Natural killer cell treated with Interleukin-12 subunit alpha and Interleukin-12 subunit beta and Interleukin-15 and Interleukin-18, amount 100 ng/mL, for 72 hours (primary cell): ENCODE measurements at regions not wholly inside any gene's neighbourhood (a gene's known extent, or its start where the extent isn't known, plus 50 kb on each side); places are given as distances from the start of the nearest gene placed in this dataset.
"Not testable (repeated sequence)": the region's sequence is repeated elsewhere in the genome, so short reads cannot be mapped to it uniquely, and the experiment has no call there.

ENCODE experiments used
- ATAC-seq, 2 donors: fragments of 150-1000 bp; cut with Tn5 transposase in 1 of 2; sonication (Bioruptor Pico), chemical (Tn5 transposase) in 1 of 2; 2 replicates each; pipeline ENCODE4 v1.10.0; 2021
- DNase-seq: peaks from one replicate; pipeline ENCODE4 v3.0.0; 2022; ENCODE audit warnings: low spot score
- H3K27ac Mint-ChIP-seq, 2 donors: 1 replicate in 1 of 2; 2 replicates in 1 of 2; pipeline ENCODE4 v1.8.0; 2022; ENCODE audit warnings: mixed read lengths in 2 of 2, mild to moderate bottlenecking in 1 of 2, moderate library complexity in 1 of 2
- H3K27me3 Mint-ChIP-seq, 2 donors: 1 replicate in 1 of 2; 2 replicates in 1 of 2; pipeline ENCODE4 v1.8.0; 2022; ENCODE audit warnings: mixed read lengths in 2 of 2
- H3K36me3 Mint-ChIP-seq: one replicate; pipeline ENCODE4 v1.8.0; 2022; ENCODE audit warnings: mixed read lengths
- H3K4me1 Mint-ChIP-seq, 2 donors: 1 replicate in 1 of 2; 2 replicates in 1 of 2; pipeline ENCODE4 v1.8.0; 2022; ENCODE audit warnings: low read depth in 2 of 2, mixed read lengths in 2 of 2, mild to moderate bottlenecking in 1 of 2
- H3K4me3 Mint-ChIP-seq: one replicate; pipeline ENCODE4 v1.8.0; 2022; ENCODE audit warnings: mixed read lengths
- H3K9me3 Mint-ChIP-seq: 2 replicates; pipeline ENCODE4 v1.8.0; 2022; ENCODE audit warnings: mixed read lengths

- ATAC-seq (no peak), DNase-seq (no peak)
- Mint-ChIP-seq H3K4me1 (no peaks in the 10 kb centered on the region), H3K36me3 (no peaks in the 10 kb centered on the region), H3K9me3 (no peaks in the 10 kb centered on the region), H3K27me3 (peaks cover 0 to 1% of the 10 kb centered on the region in 2 donors), H3K27ac (no peak overlapping the region), H3K4me3 (no peak overlapping the region)
Measured at GRCh38 chr3:13766128-13766527, 113.7 kb downstream of the WNT7A start.

- H3K27ac Mint-ChIP-seq, result no peak overlapping the region
- DNase-seq (no peak), ATAC-seq (no peak)
- H3K36me3 Mint-ChIP-seq, result no peaks in the 10 kb centered on the region
- H3K27me3 Mint-ChIP-seq, result peaks cover 5 to 10% of the 10 kb centered on the region in 2 donors
- no peaks in the 10 kb centered on the region for H3K4me1 Mint-ChIP-seq
- H3K9me3 Mint-ChIP-seq, result no peaks in the 10 kb centered on the region
- no peak overlapping the region for H3K4me3 Mint-ChIP-seq
Measured at GRCh38 chr3:13764161-13764560, 115.7 kb downstream of the WNT7A start.

GRCh38 chr3:13762906-13763305 lies 117.0 kb downstream of the WNT7A start:
- no peaks in the 10 kb centered on the region for H3K9me3 Mint-ChIP-seq
- no peak for DNase-seq

GRCh38 chr3:13750731-13751130 lies 129.1 kb downstream of the WNT7A start:
- no peak for DNase-seq

More at GRCh38 chr3:13762906-13763305, 117.0 kb downstream of the WNT7A start:
- Mint-ChIP-seq H3K36me3 (no peaks in the 10 kb centered on the region), H3K4me1 (no peaks in the 10 kb centered on the region), H3K4me3 (no peak overlapping the region), H3K27ac (no peak overlapping the region), H3K27me3 (peaks cover 9 to 18% of the 10 kb centered on the region in 2 donors)
- no peak for ATAC-seq

GRCh38 chr3:13750215-13750614 lies 129.7 kb downstream of the WNT7A start:
- Mint-ChIP-seq H3K4me1 (no peaks in the 10 kb centered on the region), H3K27me3 (peaks cover 12 to 14% of the 10 kb centered on the region in 2 donors), H3K9me3 (peaks cover 6% of the 10 kb centered on the region), H3K36me3 (no peaks in the 10 kb centered on the region), H3K4me3 (no peak overlapping the region), H3K27ac (no peak overlapping the region)
- ATAC-seq, result no peak
- no peak for DNase-seq

More at GRCh38 chr3:13750731-13751130, 129.1 kb downstream of the WNT7A start:
- H3K27me3 Mint-ChIP-seq, result peaks cover 12 to 14% of the 10 kb centered on the region in 2 donors
- peaks cover 2% of the 10 kb centered on the region for H3K36me3 Mint-ChIP-seq
- no peak overlapping the region for H3K4me3 Mint-ChIP-seq
- peaks cover 6% of the 10 kb centered on the region for H3K9me3 Mint-ChIP-seq
- H3K4me1 Mint-ChIP-seq, result no peaks in the 10 kb centered on the region
- H3K27ac Mint-ChIP-seq, result no peak overlapping the region
- ATAC-seq, result no peak

GRCh38 chr3:13749063-13749764 lies 130.7 kb downstream of the WNT7A start:
- H3K36me3 Mint-ChIP-seq, result no peaks in the 10 kb centered on the region
- peaks cover 15 to 18% of the 10 kb centered on the region in 2 donors for H3K27me3 Mint-ChIP-seq
- no peak for DNase-seq
- H3K9me3 Mint-ChIP-seq, result no peaks in the 10 kb centered on the region
- H3K4me1 Mint-ChIP-seq, result no peaks in the 10 kb centered on the region
- no peak for ATAC-seq
- no peak overlapping the region for H3K27ac Mint-ChIP-seq
- no peak overlapping the region for H3K4me3 Mint-ChIP-seq

GRCh38 chr3:13748276-13748879 lies 131.5 kb downstream of the WNT7A start:
- Mint-ChIP-seq H3K4me3 (no peak overlapping the region), H3K36me3 (no peaks in the 10 kb centered on the region), H3K4me1 (no peaks in the 10 kb centered on the region), H3K27ac (no peak overlapping the region), H3K9me3 (peaks cover 3% of the 10 kb centered on the region), H3K27me3 (peaks cover 20 to 26% of the 10 kb centered on the region in 2 donors)
- DNase-seq (no peak), ATAC-seq (no peak)

- H3K4me1 Mint-ChIP-seq, result no peaks in the 10 kb centered on the region
- peaks cover 20 to 32% of the 10 kb centered on the region in 2 donors for H3K27me3 Mint-ChIP-seq
- no peaks in the 10 kb centered on the region for H3K36me3 Mint-ChIP-seq
- H3K27ac Mint-ChIP-seq, result no peak overlapping the region
- DNase-seq (no peak), ATAC-seq (peak; percentile 8 to 45)
- no peak overlapping the region for H3K4me3 Mint-ChIP-seq
- H3K9me3 Mint-ChIP-seq, result peaks cover 3% of the 10 kb centered on the region
Measured at GRCh38 chr3:13747627-13748026, 132.2 kb downstream of the WNT7A start.

GRCh38 chr3:13746385-13746784 lies 133.5 kb downstream of the WNT7A start:
- ATAC-seq (no peak), DNase-seq (no peak)
- Mint-ChIP-seq H3K27ac (no peak overlapping the region), H3K27me3 (peaks cover 25 to 44% of the 10 kb centered on the region in 2 donors), H3K4me1 (no peaks in the 10 kb centered on the region), H3K4me3 (no peak overlapping the region), H3K9me3 (peaks cover 3% of the 10 kb centered on the region), H3K36me3 (no peaks in the 10 kb centered on the region)

- Mint-ChIP-seq H3K9me3 (peaks cover 7% of the 10 kb centered on the region), H3K36me3 (no peaks in the 10 kb centered on the region), H3K27me3 (peaks cover 30 to 52% of the 10 kb centered on the region in 2 donors), H3K27ac (no peak overlapping the region), H3K4me3 (no peak overlapping the region), H3K4me1 (no peaks in the 10 kb centered on the region)
- no peak for ATAC-seq
- DNase-seq, result no peak
Measured at GRCh38 chr3:13745636-13746035, 134.2 kb downstream of the WNT7A start.

- Mint-ChIP-seq H3K9me3 (peaks cover 7% of the 10 kb centered on the region), H3K4me1 (no peaks in the 10 kb centered on the region), H3K4me3 (no peak overlapping the region), H3K27me3 (peaks cover 32 to 50% of the 10 kb centered on the region in 2 donors), H3K36me3 (no peaks in the 10 kb centered on the region), H3K27ac (no peak overlapping the region)
- ATAC-seq (no peak), DNase-seq (no peak)
Measured at GRCh38 chr3:13740795-13741194, 139.1 kb downstream of the WNT7A start.

GRCh38 chr3:13733726-13734125 lies 146.1 kb downstream of the WNT7A start:
- not testable (repeated sequence) for H3K4me3 Mint-ChIP-seq, DNase-seq, ATAC-seq, H3K9me3 Mint-ChIP-seq, H3K27ac Mint-ChIP-seq, H3K36me3 Mint-ChIP-seq, H3K4me1 Mint-ChIP-seq
- peaks cover 49 to 68% of the 10 kb centered on the region in 2 donors for H3K27me3 Mint-ChIP-seq

GRCh38 chr3:13728487-13728886 lies 151.4 kb downstream of the WNT7A start:
- ATAC-seq (no peak), DNase-seq (no peak)
- H3K4me3 Mint-ChIP-seq, result no peak overlapping the region
- H3K27ac Mint-ChIP-seq, result no peak overlapping the region
- H3K4me1 Mint-ChIP-seq, result no peaks in the 10 kb centered on the region
- peaks cover 3% of the 10 kb centered on the region for H3K36me3 Mint-ChIP-seq
- H3K9me3 Mint-ChIP-seq, result no peaks in the 10 kb centered on the region
- H3K27me3 Mint-ChIP-seq, result peaks cover 42 to 76% of the 10 kb centered on the region in 2 donors

- Mint-ChIP-seq H3K27ac (no peak overlapping the region), H3K4me1 (no peaks in the 10 kb centered on the region), H3K9me3 (no peaks in the 10 kb centered on the region), H3K36me3 (peaks cover 3% of the 10 kb centered on the region), H3K4me3 (no peak overlapping the region), H3K27me3 (peaks cover 39 to 76% of the 10 kb centered on the region in 2 donors)
- DNase-seq (peak; percentile 20), ATAC-seq (no peak)
Measured at GRCh38 chr3:13727890-13728289, 152.0 kb downstream of the WNT7A start.
